Erythroblast (primary cell): ENCODE measurements at regions not wholly inside any gene's neighbourhood (a gene's known extent, or its start where the extent isn't known, plus 50 kb on each side); places are given as distances from the start of the nearest gene placed in this dataset.

Experiments used
- GATA1 ChIP-seq: IDR thresholded peaks from 2 replicates; pipeline ENCODE4 v1.6.1; 2011; ENCODE audit warnings: low read depth, mild to moderate bottlenecking, control low read depth, low read length, moderate library complexity
- POLR2A ChIP-seq: IDR thresholded peaks from 2 replicates; pipeline ENCODE4 v1.6.1; 2011; ENCODE audit warnings: mild to moderate bottlenecking, low read length

- TF ChIP-seq POLR2A (no peak), GATA1 (no peak)
These were observed 426.2 kb downstream of the BCAT1 start for GRCh38 chr12:24522736-24523135.
